Activated T-helper 17 cell treated with anti-CD3 and anti-CD28 coated beads, Interleukin-2, amount 50 U/mL, for 72 hours (primary cell): ENCODE measurements at regions not wholly inside any gene's neighbourhood (a gene's known extent, or its start where the extent isn't known, plus 50 kb on each side); places are given as distances from the start of the nearest gene placed in this dataset.

Experiments used
- ATAC-seq: fragments of 150-1000 bp; cut with Tn5 transposase; replicated peaks from 2 replicates; pipeline ENCODE4 v1.10.0; 2021; ENCODE audit warnings: mild to moderate bottlenecking, moderate library complexity
- H3K27ac Mint-ChIP-seq: one replicate; pipeline ENCODE4 v1.8.0; 2022; ENCODE audit warnings: mixed read lengths
- H3K27me3 Mint-ChIP-seq: one replicate; pipeline ENCODE4 v1.8.0; 2022; ENCODE audit warnings: mixed read lengths
- H3K36me3 Mint-ChIP-seq: one replicate; pipeline ENCODE4 v1.8.0; 2022; ENCODE audit warnings: low read depth, mild to moderate bottlenecking, mixed read lengths
- H3K4me1 Mint-ChIP-seq: one replicate; pipeline ENCODE4 v1.8.0; 2022; ENCODE audit warnings: mixed read lengths
- H3K4me3 Mint-ChIP-seq: one replicate; pipeline ENCODE4 v1.8.0; 2022; ENCODE audit warnings: mild to moderate bottlenecking, mixed read lengths
- H3K9me3 Mint-ChIP-seq: one replicate; pipeline ENCODE4 v1.8.0; 2022; ENCODE audit warnings: mixed read lengths

- Mint-ChIP-seq H3K9me3 (no peaks in the 10 kb centered on the region), H3K36me3 (no peaks in the 10 kb centered on the region), H3K4me1 (peaks cover 9% of the 10 kb centered on the region), H3K27ac (no peak overlapping the region), H3K4me3 (no peak overlapping the region), H3K27me3 (peaks cover 10% of the 10 kb centered on the region)
- no peak for ATAC-seq
These were observed 121.1 kb downstream of the IRS2 start for GRCh38 chr13:109665240-109665639.

GRCh38 chr13:109657395-109657794 lies 129.0 kb downstream of the IRS2 start:
- Mint-ChIP-seq H3K9me3 (no peaks in the 10 kb centered on the region), H3K27ac (no peak overlapping the region), H3K27me3 (peaks cover 33% of the 10 kb centered on the region), H3K4me1 (peaks cover 6% of the 10 kb centered on the region), H3K4me3 (no peak overlapping the region), H3K36me3 (no peaks in the 10 kb centered on the region)
- no peak for ATAC-seq

- H3K27me3 Mint-ChIP-seq = peaks cover 26% of the 10 kb centered on the region
- no peaks in the 10 kb centered on the region for H3K4me1 Mint-ChIP-seq
- H3K36me3 Mint-ChIP-seq = no peaks in the 10 kb centered on the region
- no peaks in the 10 kb centered on the region for H3K9me3 Mint-ChIP-seq
- no peak overlapping the region for H3K27ac Mint-ChIP-seq
- H3K4me3 Mint-ChIP-seq = no peak overlapping the region
- ATAC-seq = no peak
These were observed 130.2 kb downstream of the IRS2 start for GRCh38 chr13:109656206-109656605.

GRCh38 chr13:109655611-109656010 lies 130.8 kb downstream of the IRS2 start:
- Mint-ChIP-seq H3K27me3 (peaks cover 26% of the 10 kb centered on the region), H3K4me3 (no peak overlapping the region), H3K4me1 (no peaks in the 10 kb centered on the region), H3K9me3 (no peaks in the 10 kb centered on the region), H3K36me3 (no peaks in the 10 kb centered on the region), H3K27ac (no peak overlapping the region)
- ATAC-seq = no peak

GRCh38 chr13:109655206-109655600 lies 131.2 kb downstream of the IRS2 start:
- H3K36me3 Mint-ChIP-seq = no peaks in the 10 kb centered on the region
- H3K4me1 Mint-ChIP-seq = no peaks in the 10 kb centered on the region
- no peak overlapping the region for H3K4me3 Mint-ChIP-seq
- ATAC-seq = no peak
- peaks cover 26% of the 10 kb centered on the region for H3K27me3 Mint-ChIP-seq
- H3K27ac Mint-ChIP-seq = no peak overlapping the region
- no peaks in the 10 kb centered on the region for H3K9me3 Mint-ChIP-seq

GRCh38 chr13:109654341-109655205 lies 131.8 kb downstream of the IRS2 start:
- Mint-ChIP-seq H3K36me3 (no peaks in the 10 kb centered on the region), H3K27ac (no peak overlapping the region), H3K27me3 (peaks cover 22% of the 10 kb centered on the region), H3K4me3 (no peak overlapping the region), H3K4me1 (no peaks in the 10 kb centered on the region), H3K9me3 (no peaks in the 10 kb centered on the region)
- no peak for ATAC-seq

- Mint-ChIP-seq H3K36me3 (no peaks in the 10 kb centered on the region), H3K9me3 (no peaks in the 10 kb centered on the region), H3K4me1 (no peaks in the 10 kb centered on the region), H3K27ac (no peak overlapping the region), H3K27me3 (peaks cover 18% of the 10 kb centered on the region), H3K4me3 (no peak overlapping the region)
- no peak for ATAC-seq
These were observed 133.9 kb downstream of the IRS2 start for GRCh38 chr13:109652531-109652930.

GRCh38 chr13:109651854-109652253 lies 134.5 kb downstream of the IRS2 start:
- Mint-ChIP-seq H3K36me3 (no peaks in the 10 kb centered on the region), H3K27me3 (peaks cover 15% of the 10 kb centered on the region), H3K4me1 (no peaks in the 10 kb centered on the region), H3K9me3 (no peaks in the 10 kb centered on the region), H3K27ac (no peak overlapping the region), H3K4me3 (no peak overlapping the region)
- ATAC-seq = no peak

- Mint-ChIP-seq H3K27me3 (peaks cover 11% of the 10 kb centered on the region), H3K4me3 (no peak overlapping the region), H3K27ac (no peak overlapping the region), H3K36me3 (no peaks in the 10 kb centered on the region), H3K9me3 (no peaks in the 10 kb centered on the region), H3K4me1 (no peaks in the 10 kb centered on the region)
- ATAC-seq = no peak
These were observed 135.1 kb downstream of the IRS2 start for GRCh38 chr13:109651311-109651710.

GRCh38 chr13:109650861-109651260 lies 135.5 kb downstream of the IRS2 start:
- Mint-ChIP-seq H3K27me3 (peaks cover 9% of the 10 kb centered on the region), H3K9me3 (no peaks in the 10 kb centered on the region), H3K36me3 (no peaks in the 10 kb centered on the region), H3K4me3 (no peak overlapping the region), H3K4me1 (no peaks in the 10 kb centered on the region), H3K27ac (no peak overlapping the region)
- ATAC-seq = no peak

- H3K4me3 Mint-ChIP-seq = no peak overlapping the region
- no peak for ATAC-seq
These were observed 136.7 kb downstream of the IRS2 start for GRCh38 chr13:109649713-109650112.

GRCh38 chr13:109647699-109648098 lies 138.7 kb downstream of the IRS2 start:
- H3K27ac Mint-ChIP-seq = peak overlapping the region; percentile 42
- H3K4me1 Mint-ChIP-seq = no peaks in the 10 kb centered on the region
- no peak overlapping the region for H3K4me3 Mint-ChIP-seq
- H3K27me3 Mint-ChIP-seq = peaks cover 2% of the 10 kb centered on the region
- H3K36me3 Mint-ChIP-seq = no peaks in the 10 kb centered on the region
- no peak for ATAC-seq
- no peaks in the 10 kb centered on the region for H3K9me3 Mint-ChIP-seq

More at GRCh38 chr13:109649713-109650112, 136.7 kb downstream of the IRS2 start:
- Mint-ChIP-seq H3K27ac (no peak overlapping the region), H3K9me3 (no peaks in the 10 kb centered on the region), H3K4me1 (no peaks in the 10 kb centered on the region), H3K27me3 (peaks cover 7% of the 10 kb centered on the region), H3K36me3 (no peaks in the 10 kb centered on the region)

GRCh38 chr13:109647053-109647452 lies 139.3 kb downstream of the IRS2 start:
- peaks cover 2% of the 10 kb centered on the region for H3K27me3 Mint-ChIP-seq
- no peak for ATAC-seq
- no peak overlapping the region for H3K27ac Mint-ChIP-seq
- H3K9me3 Mint-ChIP-seq = no peaks in the 10 kb centered on the region
- no peak overlapping the region for H3K4me3 Mint-ChIP-seq
- H3K36me3 Mint-ChIP-seq = no peaks in the 10 kb centered on the region
- no peaks in the 10 kb centered on the region for H3K4me1 Mint-ChIP-seq

- Mint-ChIP-seq H3K4me3 (no peak overlapping the region), H3K9me3 (peaks cover under 1% of the 10 kb centered on the region), H3K4me1 (no peaks in the 10 kb centered on the region), H3K36me3 (no peaks in the 10 kb centered on the region), H3K27ac (no peak overlapping the region), H3K27me3 (peaks cover 2% of the 10 kb centered on the region)
- ATAC-seq = no peak
These were observed 140.0 kb downstream of the IRS2 start for GRCh38 chr13:109646423-109646822.

- Mint-ChIP-seq H3K4me3 (no peak overlapping the region), H3K27ac (no peak overlapping the region), H3K4me1 (no peaks in the 10 kb centered on the region), H3K27me3 (peaks cover 5% of the 10 kb centered on the region), H3K9me3 (peaks cover 7% of the 10 kb centered on the region), H3K36me3 (no peaks in the 10 kb centered on the region)
- no peak for ATAC-seq
These were observed 140.6 kb downstream of the IRS2 start for GRCh38 chr13:109645831-109646230.
